ENCODE measurements at regions not wholly inside any gene's neighbourhood (a gene's known extent, or its start where the extent isn't known, plus 50 kb on each side); places are given as distances from the start of the nearest gene placed in this dataset.

GRCh38 chr6:53439556-53439955, 90.8 kb upstream of the ELOVL5 start:
- no peaks in the 10 kb centered on the region for H3K79me1 ChIP-seq (ENCODE audit: low read depth in 1 of 2, low read length in 2 of 2)
- H3K27ac ChIP-seq (ENCODE audit: insufficient read depth, low read length): no peak overlapping the region
- no peaks in the 10 kb centered on the region for H4K20me1 ChIP-seq (ENCODE audit: insufficient read depth, low read length)
- no peak overlapping the region for H3K4me3 ChIP-seq (ENCODE audit: insufficient read depth, low read depth, low read length)
- H2BK120ac ChIP-seq (ENCODE audit: low read depth, low read length): no peak overlapping the region
- H2BK5ac ChIP-seq (ENCODE audit: low read depth, low read length, poor library complexity, severe bottlenecking): no peak overlapping the region
- peak; percentile 59 for DNase-seq
- dilution Hi-C loops (cut with HindIII; ENCODE audit: low sequenced_read_pairs, unreplicated experiment) (no loop called here), intact Hi-C loops (cut with micrococcal nuclease) (loop anchor here (5.0 to 10.0 kb wide), 2 partner anchors 92 to 155 kb away; partner anchors contain the start of gene ELOVL5), in situ Hi-C loops (cut with MboI; ENCODE audit: low sequenced_read_pairs) (no loop called here)
- H3K18ac ChIP-seq (ENCODE audit: low read depth, low read length): no peak overlapping the region
- no peak overlapping the region for H4K8ac ChIP-seq (ENCODE audit: low read depth in 2 of 2, low read length in 2 of 2)
- no peak overlapping the region for H3K9ac ChIP-seq (ENCODE audit: low read depth, low read length)
- no peak overlapping the region for H3K23ac ChIP-seq (ENCODE audit: low read depth, low read length)
- no peak; the same call in 1 of the 2 replicates for ATAC-seq (ENCODE audit: low read depth)
- no peak overlapping the region for H3K14ac ChIP-seq (replicated peaks; ENCODE audit: low read depth, low read length)
- H4K5ac ChIP-seq (ENCODE audit: low read depth, low read length): no peak overlapping the region
- H3K36me3 ChIP-seq (ENCODE audit: control insufficient read depth, insufficient read depth, low read length): no peaks in the 10 kb centered on the region
- H2AK9ac ChIP-seq (replicated peaks; ENCODE audit: low read depth, low read length, poor library complexity): no peak overlapping the region
- no peak overlapping the region for H2AK5ac ChIP-seq (ENCODE audit: low read depth, low read length)
- no peak overlapping the region for H3K56ac ChIP-seq (ENCODE audit: extremely low read depth, insufficient read depth, low read length)
- H3K9me1 ChIP-seq (ENCODE audit: insufficient read depth, low read length): 0 out of 2 replicates have a peak, but pooled peaks cover 2% of the 10 kb centered on the region
- TF ChIP-seq SMC3 (IDR thresholded peaks at IDR 0.05; ENCODE audit: low read depth, low read length) (no peak), USF2 (IDR thresholded peaks at IDR 0.05; ENCODE audit: low read depth, low read length) (no peak), BHLHE40 (IDR thresholded peaks at IDR 0.05; ENCODE audit: low read depth, low read length) (no peak), FOS (IDR thresholded peaks at IDR 0.05; ENCODE audit: low read depth, low read length) (no peak), MXI1 (IDR thresholded peaks at IDR 0.05; ENCODE audit: borderline replicate concordance, low read depth, low read length) (no peak), NFE2L2 (IDR thresholded peaks at IDR 0.05; ENCODE audit: low read depth, low read length) (no peak), CTCF (conservative IDR thresholded peaks at IDR 0.05; ENCODE audit: low read depth, low read length) (no peak), CHD1 (IDR thresholded peaks at IDR 0.05; ENCODE audit: low read depth, low read length) (no peak), RFX5 (IDR thresholded peaks at IDR 0.05; ENCODE audit: low read depth, low read length) (no peak), MAZ (IDR thresholded peaks at IDR 0.05; ENCODE audit: borderline replicate concordance, low read depth, low read length) (no peak), RCOR1 (IDR thresholded peaks at IDR 0.05; ENCODE audit: insufficient replicate concordance, low read length) (no peak), MAFK (IDR thresholded peaks at IDR 0.05; ENCODE audit: low read depth, low read length) (no peak), POLR2A (IDR thresholded peaks at IDR 0.05; ENCODE audit: low read depth, low read length) (no peak), CEBPB (IDR thresholded peaks at IDR 0.05; ENCODE audit: low read depth, low read length) (no peak), ELK1 (IDR thresholded peaks at IDR 0.05; ENCODE audit: borderline replicate concordance, low read depth, low read length) (no peak), RAD21 (IDR thresholded peaks at IDR 0.05; ENCODE audit: low read length) (no peak)
- H2BK15ac ChIP-seq (ENCODE audit: low read depth, low read length): no peak overlapping the region
- no peaks in the 10 kb centered on the region for H3K27me3 ChIP-seq (ENCODE audit: control insufficient read depth, insufficient read depth, low read length)
- H3K4me2 ChIP-seq (ENCODE audit: low read depth, low read length): no peak overlapping the region
- no peak overlapping the region for H2BK20ac ChIP-seq (ENCODE audit: low read depth, low read length)
- ChIA-PET CTCF (interaction anchor here (0.7 kb wide), 1 partner anchor 78 kb away, joined by 3 read pairs; no protein-coding TSS in a partner anchor), POLR2A (ENCODE audit: unreplicated experiment) (no interaction called here)
- BruUV-seq (replicated peaks): no TSS peak
- H3K9me3 ChIP-seq (ENCODE audit: control insufficient read depth, insufficient read depth, low read length): no peaks in the 10 kb centered on the region
- no peak overlapping the region for H2AFZ ChIP-seq (replicated peaks; ENCODE audit: low read length, poor library complexity)
- peaks cover 9% of the 10 kb centered on the region for H3K4me1 ChIP-seq (ENCODE audit: control insufficient read depth, insufficient read depth, low read length)
- no peak overlapping the region for H4K91ac ChIP-seq (ENCODE audit: insufficient read depth, low read depth, low read length)
- H3K4ac ChIP-seq (ENCODE audit: low read depth, low read length): no peak overlapping the region
